Stimulated activated CD8-positive, alpha-beta memory T cell treated with anti-CD3 and anti-CD28 coated beads, Interleukin-4, amount 100 ng/mL, for 4 hours (primary cell): ENCODE measurements at regions not wholly inside any gene's neighbourhood (a gene's known extent, or its start where the extent isn't known, plus 50 kb on each side); places are given as distances from the start of the nearest gene placed in this dataset.

Experiments used
- DNase-seq, 2 donors: peaks; one replicate each; pipeline ENCODE4 v3.0.0-alpha.2; 2020; ENCODE audit warnings: low read depth in 2 of 2, low spot score in 1 of 2

DNA sequence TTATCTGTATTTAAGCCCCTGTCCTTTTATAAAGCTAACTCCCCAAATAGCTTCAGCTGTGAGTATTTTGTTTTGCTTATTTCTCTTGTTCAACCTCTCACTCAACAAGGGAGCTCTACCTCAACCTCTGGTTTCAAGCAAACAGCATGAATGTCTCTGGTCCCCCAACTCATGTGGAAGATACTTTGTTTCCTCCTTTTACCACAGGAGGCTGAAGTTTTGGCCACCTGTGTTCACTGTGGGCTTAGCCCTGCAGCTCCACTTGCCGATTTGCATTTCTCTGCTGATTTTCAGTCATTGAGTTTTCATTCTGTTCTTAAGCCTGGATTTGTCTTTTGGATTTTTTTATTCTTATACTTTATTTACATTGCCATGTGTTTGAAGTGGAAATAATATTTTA is 613.1 kb downstream of the USP25 start:
- no peak for DNase-seq

DNA sequence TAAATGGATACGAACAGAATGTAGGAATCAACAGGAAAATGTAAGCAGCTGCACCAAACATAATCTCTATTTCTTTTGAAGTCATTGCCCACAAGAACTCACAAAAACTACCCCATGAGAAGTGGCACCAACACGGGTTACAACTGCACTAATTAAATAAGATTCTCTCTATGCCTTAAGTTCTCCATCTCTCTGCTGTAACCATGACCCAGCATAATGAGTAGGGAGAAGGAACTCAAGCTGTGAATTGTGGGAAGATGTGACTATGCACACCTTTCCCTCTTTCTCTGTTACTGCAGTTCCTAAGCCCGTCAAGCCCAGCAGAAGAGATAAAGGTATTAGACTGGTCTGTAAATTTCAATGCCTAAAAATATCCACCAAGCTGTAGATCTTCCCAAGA is 614.0 kb downstream of the USP25 start:
- DNase-seq = no peak

DNA sequence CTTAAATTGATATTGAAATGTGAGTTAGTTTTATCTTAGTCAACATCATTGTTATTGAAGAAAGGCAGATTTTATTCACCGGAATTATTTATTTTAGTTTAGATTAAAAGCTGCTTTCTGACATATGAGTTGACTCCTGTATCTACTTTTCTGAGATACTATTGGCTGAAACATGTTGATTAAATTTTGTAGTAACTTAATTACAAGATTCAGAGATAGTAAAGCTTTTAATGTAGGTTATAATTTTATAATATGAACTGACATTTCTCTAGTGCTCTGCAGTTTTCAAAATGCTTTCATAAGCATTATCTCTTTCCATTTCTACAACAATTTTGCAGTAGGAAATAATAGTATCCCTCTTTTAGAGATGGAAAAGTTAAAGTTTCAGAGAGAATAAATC is 616.0 kb downstream of the USP25 start:
- DNase-seq = no peak

DNA sequence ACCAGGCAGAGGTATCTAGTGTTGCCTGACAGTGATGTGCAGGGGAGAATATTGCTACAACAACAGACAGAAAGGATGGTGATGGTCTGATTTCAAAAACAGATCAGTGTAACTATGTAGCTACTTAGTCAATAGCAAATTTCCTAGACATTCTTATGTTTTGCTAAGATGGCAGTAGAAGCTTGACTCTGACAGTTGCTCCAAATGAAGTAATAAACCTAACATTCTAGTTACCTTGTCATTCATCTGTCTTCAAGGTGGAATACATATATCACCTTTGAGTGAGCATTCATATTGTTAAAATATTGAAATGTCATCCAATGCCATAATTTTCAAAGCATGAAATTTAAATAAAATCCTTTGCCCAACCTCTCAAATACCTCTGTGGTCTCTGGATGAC is 617.4 kb downstream of the USP25 start:
- no peak for DNase-seq

DNA sequence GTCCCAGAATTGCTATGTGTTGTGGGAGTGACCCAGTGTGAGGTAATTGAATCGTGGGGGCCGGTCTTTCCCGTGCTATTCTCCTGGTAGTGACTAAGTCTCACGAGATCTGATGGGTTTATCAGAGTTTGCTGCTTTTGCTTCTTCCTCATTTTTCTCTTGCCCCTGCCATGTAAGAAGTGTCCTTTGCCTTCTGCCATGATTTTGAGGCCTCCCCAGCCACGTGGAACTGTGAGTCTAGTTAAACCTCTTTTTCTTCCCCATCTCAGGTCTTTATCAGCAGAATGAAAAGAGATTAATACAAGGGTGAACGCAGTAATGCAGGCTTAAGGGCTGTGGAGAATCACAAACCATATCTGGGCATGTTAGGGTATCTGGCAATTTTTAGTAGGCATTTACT is 624.0 kb downstream of the USP25 start:
- DNase-seq = no peak

DNA sequence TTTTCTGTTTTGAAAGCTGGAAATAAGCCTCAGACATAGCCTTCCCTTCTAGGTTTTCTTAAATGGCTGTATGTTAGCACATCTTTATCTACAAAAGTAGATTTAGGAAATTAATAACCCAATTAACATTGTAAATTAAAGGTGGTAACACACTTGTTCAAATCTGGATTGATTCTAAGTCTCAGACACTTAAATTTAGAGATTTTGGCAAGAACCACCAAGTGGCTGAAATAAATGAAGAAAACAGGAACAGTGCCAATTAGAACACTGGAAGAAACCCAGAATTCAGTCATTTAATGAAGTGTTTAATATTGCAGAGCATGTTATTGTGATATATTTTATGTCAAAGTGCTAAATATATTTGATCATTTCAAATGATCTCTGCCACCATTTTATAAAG is 628.2 kb downstream of the USP25 start:
- no peak for DNase-seq

DNA sequence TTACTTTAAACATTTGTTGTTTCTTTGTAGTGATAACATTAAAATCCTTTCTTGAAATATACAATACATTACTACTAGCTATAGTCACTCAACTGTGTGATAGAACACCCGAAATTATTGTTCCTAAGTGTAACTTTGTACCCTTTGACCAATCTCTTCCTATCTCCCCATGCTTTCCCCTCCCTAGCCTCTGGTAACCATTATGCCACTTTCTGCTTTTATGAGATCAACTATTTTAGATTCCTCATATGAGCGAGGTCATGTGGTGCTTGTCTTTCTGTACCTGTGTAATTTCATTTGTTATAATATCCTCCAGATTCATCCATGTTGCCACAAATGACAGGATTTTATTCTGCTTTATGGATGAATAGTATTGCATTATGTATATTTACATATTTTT is 629.0 kb downstream of the USP25 start:
- no peak for DNase-seq

DNA sequence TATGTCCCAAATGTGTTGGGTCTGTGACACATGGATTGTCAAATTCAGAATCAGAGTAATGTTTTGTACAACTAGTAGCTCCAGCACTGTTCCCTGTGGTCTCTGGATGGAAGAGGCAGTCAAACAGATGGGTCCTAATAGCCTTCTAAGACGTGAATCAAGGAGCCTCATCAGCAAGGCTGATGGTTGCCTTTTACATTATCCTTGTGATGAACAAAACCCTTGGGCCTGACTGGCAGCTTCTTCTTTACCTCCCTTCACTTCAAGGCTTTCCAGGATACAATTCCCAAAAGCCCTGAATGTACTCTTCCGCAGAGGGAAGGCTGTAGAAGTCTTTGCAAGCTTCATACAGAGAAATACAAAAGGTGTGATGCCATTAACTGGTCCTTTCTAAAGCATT is 633.3 kb downstream of the USP25 start:
- no peak for DNase-seq

DNA sequence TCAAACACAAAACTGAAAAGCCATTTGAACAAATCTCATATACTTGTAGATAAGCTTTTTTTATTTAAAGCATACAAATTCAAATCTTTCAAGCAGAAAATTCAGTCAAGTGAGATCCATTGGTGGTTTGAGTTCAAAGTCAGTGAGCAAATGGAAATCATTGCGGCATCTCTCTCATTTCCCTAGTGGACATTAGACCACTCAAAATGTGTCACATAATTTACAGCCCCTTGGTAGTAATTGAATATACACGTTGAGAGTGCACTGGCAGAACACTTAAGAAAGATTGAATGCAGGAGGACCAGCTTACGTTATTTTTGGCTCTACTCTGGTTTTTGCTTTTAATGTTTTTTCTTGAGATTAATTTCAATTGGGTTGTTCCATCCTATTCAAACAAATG is 633.7 kb downstream of the USP25 start:
- no peak for DNase-seq

DNA sequence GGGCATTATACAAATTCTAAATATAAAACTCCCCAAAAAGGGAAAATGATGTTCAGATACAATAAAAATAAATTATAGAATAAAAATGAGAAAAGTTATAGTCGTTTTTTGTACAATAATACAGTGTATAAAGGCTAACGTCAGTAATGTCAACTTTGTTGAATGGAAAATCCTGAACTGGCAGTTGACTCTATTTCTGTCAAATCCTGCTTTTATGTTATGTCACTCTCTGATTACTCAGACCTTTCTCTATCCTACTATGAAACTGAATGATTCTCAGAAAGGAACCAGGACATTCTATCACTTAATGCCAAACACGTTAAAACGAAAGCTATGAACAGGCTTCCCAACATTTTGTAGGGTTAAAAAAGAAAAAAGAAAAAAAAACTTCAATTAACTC is 636.4 kb downstream of the USP25 start:
- DNase-seq = no peak

DNA sequence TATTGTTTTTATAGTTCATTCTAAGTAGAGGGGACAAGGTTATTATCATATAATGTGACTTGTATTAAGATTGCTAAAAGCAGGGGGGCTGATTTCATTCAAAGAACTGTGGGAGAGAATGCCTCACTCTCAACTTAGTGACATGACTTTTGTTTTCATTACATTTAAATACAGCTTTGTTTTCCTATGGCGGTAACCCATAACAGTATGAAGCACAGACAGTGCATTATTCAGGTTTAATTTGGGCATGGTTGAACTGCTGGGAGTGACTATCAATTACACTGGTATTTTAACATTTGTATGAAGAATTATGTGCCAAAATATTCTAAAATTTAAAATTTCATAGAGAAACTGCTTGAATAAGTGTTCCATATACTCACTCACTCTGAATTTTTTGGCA is 637.3 kb downstream of the USP25 start:
- no peak for DNase-seq

DNA sequence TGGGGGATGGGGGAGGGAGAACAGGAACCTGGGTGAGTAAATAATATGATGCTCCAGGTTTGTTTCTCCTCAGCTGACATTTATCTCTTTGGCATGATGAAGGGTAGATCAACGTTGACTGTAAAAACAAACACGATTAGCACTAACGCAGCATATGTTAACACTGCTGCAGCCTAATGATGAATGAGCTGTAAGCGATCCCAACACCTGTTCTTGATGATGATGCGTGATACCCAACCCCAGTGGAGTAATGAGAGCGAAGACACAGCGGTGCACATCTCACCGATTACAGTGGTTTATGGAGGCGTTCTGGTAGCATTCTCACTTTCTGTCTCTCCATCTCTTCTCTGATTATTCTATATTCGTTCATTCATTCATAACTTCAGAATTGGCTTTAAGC is 640.4 kb downstream of the USP25 start:
- no peak for DNase-seq

DNA sequence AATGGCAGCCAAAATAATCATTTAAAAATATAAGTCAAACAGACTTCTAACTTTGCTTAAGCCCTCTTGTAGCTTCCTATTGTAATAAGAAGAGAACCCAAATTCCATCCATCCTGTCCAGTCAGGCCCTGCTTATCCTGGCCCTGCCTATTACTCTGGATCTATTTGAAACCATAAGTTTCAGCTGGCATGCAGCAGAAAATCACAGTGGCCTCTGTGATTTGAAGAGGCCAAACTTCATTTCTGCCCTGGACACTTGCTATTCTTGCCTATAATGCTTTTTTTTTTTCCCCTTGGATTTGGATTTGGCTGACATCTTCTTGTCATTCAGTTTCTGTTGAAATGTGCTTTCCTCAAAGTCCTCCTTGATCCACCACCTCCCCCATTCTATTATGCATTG is 642.8 kb downstream of the USP25 start:
- DNase-seq = no peak

DNA sequence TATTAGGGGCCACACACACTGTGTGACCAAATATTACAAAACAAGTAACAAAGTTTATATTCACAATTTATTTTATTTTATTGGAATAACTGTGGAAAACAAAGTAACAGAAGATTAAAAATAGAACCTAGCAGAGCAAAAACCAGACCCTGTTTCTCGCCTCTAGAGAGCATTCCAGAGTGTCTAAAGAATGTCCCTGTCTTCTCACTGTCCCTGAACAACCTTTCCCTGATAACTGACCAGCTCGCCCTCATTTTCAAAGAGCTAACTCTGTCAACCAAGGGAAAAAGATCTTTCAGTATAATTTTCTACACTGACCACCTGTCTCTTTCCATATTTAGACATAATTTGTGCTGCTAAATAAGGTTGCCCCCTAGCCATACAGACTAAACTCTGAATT is 646.9 kb downstream of the USP25 start:
- DNase-seq = no peak

DNA sequence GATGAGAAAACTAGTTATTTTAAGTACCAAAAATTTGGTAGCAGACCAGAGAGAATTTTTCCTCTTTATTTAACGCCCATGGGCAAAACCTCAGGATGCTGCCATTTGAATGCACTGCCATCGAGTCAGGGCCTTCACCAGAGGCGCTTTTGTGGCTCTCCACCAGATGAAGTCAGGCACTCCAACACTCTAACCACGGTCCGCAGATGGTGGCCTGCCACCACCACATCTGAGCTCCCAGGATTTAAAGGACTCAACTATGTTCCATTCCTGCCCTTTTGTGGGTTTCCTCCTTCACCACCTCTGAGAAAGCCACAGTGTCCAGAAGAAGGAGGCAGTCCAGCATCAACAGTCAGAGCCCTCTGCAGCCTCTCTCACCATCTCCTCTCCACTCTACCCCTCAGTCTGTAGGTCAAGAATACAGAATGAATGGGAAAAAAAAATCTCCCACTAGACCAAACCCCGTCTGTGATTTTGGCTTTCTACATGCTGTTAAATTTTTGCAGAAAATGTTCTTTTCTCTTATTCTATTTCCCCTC is 647.4 kb downstream of the USP25 start:
- DNase-seq = no peak

DNA sequence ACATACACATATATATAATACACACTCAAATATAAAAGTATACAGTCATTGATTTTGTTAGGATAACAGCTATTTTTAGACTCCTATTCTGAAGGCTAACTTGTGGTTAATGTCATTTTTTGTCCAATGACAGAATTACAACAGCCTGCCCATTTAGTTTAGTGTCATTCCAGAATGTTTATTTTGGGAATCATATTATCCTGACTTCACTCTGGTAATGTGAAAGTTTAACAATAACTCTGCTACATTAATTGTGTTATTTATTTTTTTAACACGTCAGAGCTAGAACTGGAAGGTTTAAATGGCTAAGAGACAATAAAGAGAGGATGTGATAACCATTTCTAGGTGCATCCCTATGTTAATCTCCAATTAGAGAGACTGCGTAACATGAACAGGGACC is 648.1 kb downstream of the USP25 start:
- DNase-seq = no peak

DNA sequence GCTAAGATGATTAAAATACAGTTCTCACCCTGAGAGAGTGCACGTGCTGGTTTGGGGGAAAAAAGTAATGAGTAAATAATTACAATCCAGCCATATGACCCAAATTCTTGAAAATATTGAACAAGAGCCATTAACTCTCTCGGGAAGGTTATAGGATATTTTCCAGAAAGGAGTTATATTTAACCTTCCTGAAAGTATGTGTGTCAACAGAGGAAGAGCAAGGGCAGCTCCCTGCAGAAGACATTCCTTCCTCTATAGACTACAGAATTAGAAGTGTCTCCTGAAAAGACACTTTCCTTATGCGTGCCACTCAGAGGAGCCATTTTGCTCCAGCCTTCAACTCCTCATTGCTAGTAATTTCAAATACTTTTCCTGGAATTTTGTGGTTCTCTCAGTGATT is 648.7 kb downstream of the USP25 start:
- no peak for DNase-seq

DNA sequence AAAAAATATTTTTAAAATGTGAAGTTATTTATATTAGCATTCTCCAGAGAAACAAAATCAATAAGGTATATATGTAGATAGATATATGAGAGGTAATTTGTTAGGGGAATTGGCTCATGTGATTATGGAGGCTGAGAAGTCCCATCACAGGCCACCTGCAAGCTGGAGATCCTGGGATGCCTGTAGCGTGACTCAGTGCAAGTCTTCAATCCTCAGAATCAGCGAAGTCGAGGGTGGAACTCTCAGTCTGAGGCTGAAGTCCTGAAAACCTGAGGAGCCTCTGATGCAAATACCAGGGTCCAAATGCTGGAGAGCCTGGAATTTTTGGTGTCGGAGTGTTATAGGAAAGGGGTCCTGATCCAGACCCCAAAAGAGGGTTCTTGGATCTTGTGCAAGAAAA is 658.5 kb downstream of the USP25 start:
- DNase-seq = no peak

DNA sequence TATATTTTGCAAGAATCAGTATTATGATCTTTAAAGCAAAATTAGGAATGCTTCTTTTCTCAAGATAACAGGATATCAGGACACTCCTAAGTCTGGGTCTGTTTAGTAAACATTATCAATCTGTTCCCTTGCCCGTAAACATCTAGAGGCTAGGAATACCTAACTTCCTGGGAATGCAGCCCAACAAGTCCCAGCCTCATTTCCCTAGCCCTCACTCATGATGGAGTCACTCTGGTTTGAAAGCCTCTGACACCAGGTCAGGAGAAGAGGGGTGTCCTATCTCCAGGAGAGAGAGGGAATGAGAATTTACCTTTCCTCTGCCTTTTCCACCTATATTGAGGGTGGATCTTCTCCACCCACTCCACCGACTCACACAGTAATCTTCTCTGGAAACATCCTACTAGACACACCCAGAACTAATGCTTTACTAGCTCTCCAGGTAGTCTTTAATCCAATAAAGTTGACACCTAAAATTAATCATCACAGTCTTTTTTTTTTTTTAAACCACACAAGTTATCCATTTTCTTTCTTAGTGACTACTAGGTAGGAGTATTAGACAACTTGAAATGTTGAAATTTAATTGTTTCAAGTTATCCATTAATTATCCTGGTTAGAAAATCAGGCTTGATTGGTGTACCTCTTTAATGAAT is 659.3 kb downstream of the USP25 start:
- DNase-seq = no peak

DNA sequence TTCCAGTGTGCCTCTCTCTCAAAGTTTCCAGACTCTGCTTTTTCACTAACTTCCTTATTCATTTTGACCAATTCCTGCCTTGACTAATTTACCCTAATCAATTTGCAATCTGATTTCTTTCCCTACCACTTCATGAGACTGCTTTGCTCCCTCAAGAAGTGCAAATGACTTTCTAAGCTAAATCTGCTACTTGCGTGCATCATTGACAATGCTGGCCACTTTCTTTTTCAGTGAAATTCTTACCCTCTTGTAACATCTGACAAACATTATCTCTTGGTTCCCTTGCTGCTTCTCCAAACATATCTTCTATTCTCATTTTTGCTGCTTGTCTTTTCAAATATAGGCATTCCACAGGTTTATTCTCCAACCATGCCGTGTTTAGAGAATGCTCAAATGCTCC is 659.9 kb downstream of the USP25 start:
- DNase-seq = no peak

DNA sequence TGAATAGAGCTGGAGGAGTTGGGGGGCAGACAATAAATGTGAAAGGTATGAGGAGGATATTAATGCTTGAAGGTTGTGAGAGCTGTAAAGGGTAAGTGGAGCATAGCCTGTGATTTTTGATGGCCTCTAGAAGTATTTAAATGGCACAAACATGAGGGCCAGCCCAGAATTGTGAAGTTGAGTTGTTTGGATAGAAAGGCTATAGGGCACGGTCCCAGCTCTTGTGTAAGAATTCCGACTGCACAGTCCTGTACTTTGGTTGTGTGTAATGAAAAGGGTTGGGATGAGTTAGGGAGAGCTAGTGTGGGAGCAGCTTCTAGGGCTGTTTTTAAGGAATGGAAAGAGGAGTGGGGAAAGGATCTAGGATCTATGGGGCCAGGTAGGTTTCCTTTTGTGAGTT is 665.5 kb downstream of the USP25 start:
- DNase-seq = no peak

DNA sequence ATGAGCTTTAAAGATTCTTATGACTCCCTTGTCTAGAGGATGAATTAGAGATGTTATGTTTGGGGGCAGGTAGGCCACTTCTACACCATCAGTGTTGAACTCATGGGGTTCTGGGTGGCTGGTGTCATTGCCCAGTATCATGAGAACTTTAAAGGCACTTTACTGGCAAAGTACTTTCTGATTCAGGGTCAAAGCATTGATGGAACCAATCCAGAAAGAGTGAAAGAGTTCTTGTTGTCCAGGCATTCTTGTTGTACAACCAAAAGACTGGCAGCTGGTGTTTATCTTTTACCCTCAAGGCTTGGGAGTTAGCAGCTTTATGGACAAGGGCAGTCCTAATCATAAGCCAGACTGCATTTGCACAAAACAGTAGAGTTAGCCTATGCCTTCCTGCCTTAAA is 673.0 kb downstream of the USP25 start:
- no peak for DNase-seq

DNA sequence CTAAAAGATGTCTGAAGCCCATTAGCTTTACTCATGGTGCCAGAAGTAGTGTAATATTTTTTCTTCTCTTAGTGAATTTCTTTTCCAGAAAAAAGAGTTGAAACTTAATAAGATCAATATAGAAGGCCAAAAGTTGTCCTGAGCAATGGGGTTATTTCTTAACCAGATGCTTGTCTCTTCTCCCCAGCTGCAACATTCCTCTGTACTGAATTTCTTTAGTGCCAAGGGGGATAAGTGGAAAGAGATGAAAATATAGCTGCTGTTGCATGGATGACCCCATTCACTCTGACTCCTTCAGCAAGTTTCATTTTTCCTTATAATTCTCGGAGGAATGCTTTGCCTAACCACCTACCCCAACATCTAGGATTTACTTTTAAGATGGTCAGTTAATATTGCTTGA is 675.0 kb downstream of the USP25 start:
- DNase-seq = no peak

DNA sequence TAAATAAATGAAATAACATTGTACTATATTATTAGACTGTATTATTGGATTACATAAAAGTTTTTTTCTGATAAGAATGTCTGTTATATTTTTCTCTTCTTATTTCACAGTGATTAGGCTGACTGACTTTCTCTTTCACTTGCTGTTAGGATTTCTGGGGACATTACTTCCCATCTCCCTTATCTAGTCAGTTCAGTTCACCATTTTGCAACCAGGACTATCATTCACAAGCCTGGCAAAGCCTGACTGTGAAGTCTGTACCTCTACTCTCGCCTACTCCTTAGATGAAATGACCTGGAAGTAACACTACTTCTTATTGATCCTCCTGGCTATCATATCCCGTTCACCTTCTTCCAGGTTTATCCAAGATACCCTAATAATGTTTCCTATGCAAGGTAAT is 676.6 kb downstream of the USP25 start:
- DNase-seq = no peak
